GM10847 (cell line): ENCODE measurements at regions not wholly inside any gene's neighbourhood (a gene's known extent, or its start where the extent isn't known, plus 50 kb on each side); places are given as distances from the start of the nearest gene placed in this dataset.

ENCODE experiments used
- POLR2A ChIP-seq: IDR thresholded peaks from 2 replicates; pipeline ENCODE4 v1.6.1; 2011; ENCODE audit not compliant: insufficient read length; ENCODE audit errors: extremely low read depth

- no peak for TF ChIP-seq POLR2A
Measured at GRCh38 chr5:124034963-124035362, 523.0 kb downstream of the CSNK1G3 start.

DNA sequence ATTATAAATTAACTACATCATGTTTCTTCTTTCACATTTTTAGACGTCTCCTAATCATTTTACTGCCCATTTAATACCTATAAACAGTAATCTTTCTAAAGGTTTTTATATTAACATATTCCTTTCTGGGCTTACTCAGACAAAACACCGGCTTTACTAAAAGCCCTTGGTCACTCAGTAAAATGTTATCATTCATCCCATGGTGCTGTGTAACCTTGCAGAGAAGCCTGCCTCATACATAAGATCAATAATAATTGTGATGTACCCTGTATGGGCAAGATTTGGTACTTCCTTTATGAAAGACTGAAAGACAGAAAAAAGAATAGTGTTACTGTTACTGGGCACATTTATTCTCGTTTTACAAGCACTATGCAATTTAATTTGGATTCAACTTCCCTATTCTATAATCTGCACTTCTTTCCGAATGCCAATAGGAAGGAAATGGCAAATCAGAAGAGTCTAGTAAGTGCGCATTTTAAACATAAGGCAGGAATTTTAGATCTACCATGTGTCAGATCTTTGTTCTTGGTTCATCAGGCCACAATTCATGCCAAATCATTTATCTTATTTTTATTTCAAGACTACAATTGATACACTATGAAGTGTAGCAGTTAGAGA lies 522.2 kb downstream of the CSNK1G3 start:
- TF ChIP-seq POLR2A, result no peak

GRCh38 chr5:124030043-124030491 lies 518.1 kb downstream of the CSNK1G3 start:
- TF ChIP-seq POLR2A, result no peak

DNA sequence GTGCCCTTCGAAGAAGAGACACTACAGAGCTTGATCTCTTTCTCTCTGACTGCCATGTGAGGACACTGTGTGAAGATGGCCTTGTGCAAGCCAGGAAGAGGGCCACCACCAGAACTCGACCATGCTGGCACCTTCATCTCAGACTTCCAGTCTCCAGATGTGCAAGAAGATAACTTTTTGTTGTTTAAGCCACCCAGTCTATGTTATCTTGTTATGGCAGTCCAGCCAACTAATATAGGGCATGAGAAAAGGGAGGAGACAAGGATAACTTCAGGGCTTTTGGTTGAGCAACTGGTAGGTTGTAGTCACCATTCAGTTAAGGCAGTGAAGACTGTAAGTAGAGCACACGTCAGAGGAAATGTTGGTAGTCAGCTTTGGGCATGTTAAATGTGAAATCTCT lies 515.5 kb downstream of the CSNK1G3 start:
- no peak for TF ChIP-seq POLR2A

GRCh38 chr5:124025306-124025845 lies 513.4 kb downstream of the CSNK1G3 start:
- no peak for TF ChIP-seq POLR2A

- TF ChIP-seq POLR2A, result no peak
Measured at GRCh38 chr5:124022966-124023365, 511.0 kb downstream of the CSNK1G3 start.

GRCh38 chr5:124021776-124022175 lies 509.8 kb downstream of the CSNK1G3 start:
- TF ChIP-seq POLR2A, result no peak

DNA sequence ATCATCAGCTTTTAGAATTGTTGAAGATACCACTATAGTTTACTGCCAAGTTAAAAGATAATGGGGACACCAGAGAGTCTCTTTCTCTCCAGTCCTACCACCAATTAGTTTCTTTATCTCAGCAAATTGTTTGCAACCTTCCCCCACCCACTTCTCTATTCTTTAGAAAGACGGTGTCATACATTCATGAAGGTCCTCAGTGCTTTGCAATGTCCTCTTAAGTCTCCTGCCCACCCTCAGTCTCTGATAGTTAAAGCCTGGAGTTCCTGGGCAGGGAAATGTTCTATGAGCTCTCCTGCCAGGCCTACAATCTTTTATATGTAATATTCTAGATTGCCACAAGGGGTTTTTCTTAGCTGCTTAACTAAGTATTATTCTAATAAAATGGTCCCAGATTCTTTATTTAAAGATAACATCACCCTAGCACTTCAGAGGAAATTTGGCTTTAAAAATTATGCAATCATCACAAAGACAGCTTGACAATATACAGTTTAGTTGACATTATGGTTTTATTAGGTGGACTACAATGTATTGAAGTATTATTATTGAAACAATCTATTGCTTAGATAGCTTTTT lies 509.2 kb downstream of the CSNK1G3 start:
- no peak for TF ChIP-seq POLR2A

DNA sequence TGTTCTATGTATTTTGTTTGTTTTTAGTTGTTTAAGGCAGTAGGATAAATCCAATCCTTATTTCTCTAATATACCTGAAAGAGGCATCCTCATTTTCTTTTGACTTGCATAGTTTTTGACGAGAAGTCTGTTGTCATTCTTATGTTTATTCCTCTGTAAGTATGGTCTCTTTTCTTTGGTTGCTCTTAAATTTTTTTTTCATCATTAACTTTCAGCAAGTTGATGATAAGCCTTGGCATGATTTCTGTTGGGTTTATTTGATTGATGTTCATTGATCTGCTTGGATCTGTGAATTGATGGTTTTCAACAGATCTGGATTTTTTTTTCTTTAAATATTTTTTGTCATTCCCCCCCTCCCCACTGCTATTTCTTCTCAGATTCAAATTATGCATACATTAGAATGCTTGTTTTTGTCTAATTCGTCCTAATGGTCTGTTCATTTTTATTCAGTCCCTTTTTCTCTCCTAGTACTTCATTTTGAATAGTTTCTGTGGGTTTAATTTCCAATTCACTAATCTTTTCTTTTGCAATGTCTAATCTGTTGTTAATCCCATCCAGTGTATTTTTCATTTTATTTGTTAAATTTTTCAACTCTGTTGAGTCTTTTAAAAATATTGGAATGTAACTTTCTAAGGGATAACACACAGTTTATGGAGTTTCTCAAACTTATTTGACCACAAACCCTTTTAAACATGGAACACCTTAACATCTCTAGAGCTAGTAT lies 495.9 kb downstream of the CSNK1G3 start:
- no peak for TF ChIP-seq POLR2A

- TF ChIP-seq POLR2A, result no peak
Measured at GRCh38 chr5:124001036-124001615, 489.1 kb downstream of the CSNK1G3 start.

- no peak for TF ChIP-seq POLR2A
Measured at GRCh38 chr5:124000538-124000937, 488.6 kb downstream of the CSNK1G3 start.

- no peak for TF ChIP-seq POLR2A
Measured at GRCh38 chr5:123997462-123998215, 485.7 kb downstream of the CSNK1G3 start.

- no peak for TF ChIP-seq POLR2A
Measured at GRCh38 chr5:123997064-123997461, 485.1 kb downstream of the CSNK1G3 start.

- no peak for TF ChIP-seq POLR2A
Measured at GRCh38 chr5:123992641-123993040, 480.7 kb downstream of the CSNK1G3 start.

DNA sequence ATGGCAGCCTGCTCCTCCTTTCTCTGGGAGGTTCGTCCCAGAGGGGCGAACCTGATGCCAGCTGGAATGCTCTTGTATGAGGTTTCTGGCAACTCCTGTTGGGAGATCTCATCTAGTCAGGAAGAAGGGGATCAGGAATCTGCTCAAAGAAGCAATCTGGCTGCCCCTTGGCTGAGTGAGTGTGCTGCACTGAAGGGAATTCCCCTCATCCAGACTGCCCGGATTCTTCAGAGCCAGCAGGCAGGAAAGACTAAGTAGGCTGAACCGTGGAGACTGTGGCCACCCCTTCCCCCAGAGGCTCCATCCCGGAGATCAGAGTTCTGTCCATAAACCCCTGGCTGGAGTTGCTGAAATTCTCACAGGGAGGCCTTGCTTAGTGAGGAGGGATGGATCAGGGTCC lies 476.0 kb downstream of the CSNK1G3 start:
- no peak for TF ChIP-seq POLR2A

DNA sequence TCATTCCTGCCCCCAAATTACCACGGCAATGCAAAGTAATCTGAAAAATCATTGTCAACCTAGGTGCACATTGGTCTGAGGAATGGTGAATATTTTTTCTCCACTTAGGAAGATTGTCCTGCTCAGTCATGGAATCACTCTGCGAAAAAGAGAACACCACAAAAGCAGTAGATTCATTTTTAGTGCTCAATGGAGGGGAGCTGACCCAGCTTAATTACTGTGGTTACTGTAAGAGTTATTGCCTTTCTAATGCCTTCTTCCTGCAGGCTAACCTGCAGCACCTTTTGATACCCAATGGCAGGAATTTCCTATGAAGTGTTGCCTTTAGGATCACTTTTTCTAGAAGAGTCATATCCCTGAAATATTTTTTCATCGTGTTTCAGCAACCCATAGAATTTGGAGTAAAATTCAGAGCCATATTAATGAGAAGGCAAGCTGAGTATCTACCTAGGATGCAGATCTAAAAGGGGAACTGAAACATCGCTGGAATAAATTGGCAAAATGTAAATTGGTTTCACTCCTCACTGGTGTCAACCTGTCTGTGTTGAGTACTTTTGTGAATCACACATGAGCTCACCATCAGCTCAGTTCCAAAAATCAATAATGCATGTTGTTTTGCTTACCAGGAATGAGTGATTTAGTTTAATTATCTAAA lies 464.5 kb downstream of the CSNK1G3 start:
- TF ChIP-seq POLR2A, result no peak
